Ishikawa (cell line): ENCODE measurements at regions not wholly inside any gene's neighbourhood (a gene's known extent, or its start where the extent isn't known, plus 50 kb on each side); places are given as distances from the start of the nearest gene placed in this dataset.

Experiments used
- CEBPB ChIP-seq: IDR thresholded peaks from 2 replicates; pipeline ENCODE4 v1.6.1; 2012
- CREB1 ChIP-seq: IDR thresholded peaks from 2 replicates; pipeline ENCODE4 v1.6.1; 2012; ENCODE audit warnings: low read depth
- EGR1 ChIP-seq: IDR thresholded peaks from 2 replicates; pipeline ENCODE4 v1.6.1; 2012
- EP300 ChIP-seq: IDR thresholded peaks from 2 replicates; pipeline ENCODE4 v1.6.1; 2012; ENCODE audit warnings: borderline replicate concordance
- FOXM1 ChIP-seq: IDR thresholded peaks from 2 replicates; pipeline ENCODE4 v1.6.1; 2012; ENCODE audit warnings: low read depth, borderline replicate concordance
- MAX ChIP-seq: IDR thresholded peaks from 2 replicates; pipeline ENCODE4 v1.6.1; 2012
- NFIC ChIP-seq: IDR thresholded peaks from 2 replicates; pipeline ENCODE4 v1.6.1; 2012
- RAD21 ChIP-seq: IDR thresholded peaks from 2 replicates; pipeline ENCODE4 v1.6.1; 2012; ENCODE audit warnings: low read depth
- REST ChIP-seq: IDR thresholded peaks from 2 replicates; pipeline ENCODE4 v1.6.1; 2012; ENCODE audit warnings: low read depth, mild to moderate bottlenecking
- TAF1 ChIP-seq: IDR thresholded peaks from 2 replicates; pipeline ENCODE4 v1.6.1; 2012; ENCODE audit warnings: low read depth, mild to moderate bottlenecking
- TCF12 ChIP-seq: IDR thresholded peaks from 2 replicates; pipeline ENCODE4 v1.6.1; 2012; ENCODE audit warnings: low read depth
- TEAD4 ChIP-seq: IDR thresholded peaks from 2 replicates; pipeline ENCODE4 v1.6.1; 2012
- USF1 ChIP-seq: IDR thresholded peaks from 2 replicates; pipeline ENCODE4 v1.6.1; 2012
- YY1 ChIP-seq: IDR thresholded peaks from 2 replicates; pipeline ENCODE4 v1.6.1; 2012; ENCODE audit warnings: low read depth
- ZBTB7A ChIP-seq: IDR thresholded peaks from 2 replicates; pipeline ENCODE4 v1.6.1; 2012; ENCODE audit warnings: low read depth

- TF ChIP-seq CEBPB: no peak
- no peak for TF ChIP-seq ZBTB7A
- TF ChIP-seq CREB1: no peak
- no peak for TF ChIP-seq NFIC
- no peak for TF ChIP-seq EP300
- TF ChIP-seq REST: no peak
- no peak for TF ChIP-seq MAX
- TF ChIP-seq USF1: no peak
- no peak for TF ChIP-seq EGR1
- no peak for TF ChIP-seq FOXM1
- TF ChIP-seq TAF1: no peak
- TF ChIP-seq YY1: no peak
These were observed 71.1 kb upstream of the MYL10 start for GRCh38 chr7:101699881-101700823.

GRCh38 chr7:101701153-101701794 is 72.2 kb upstream of the MYL10 start:
- TF ChIP-seq TEAD4 (no peak), EGR1 (no peak)

- TF ChIP-seq REST (no peak), USF1 (no peak), FOXM1 (no peak), CEBPB (no peak), ZBTB7A (no peak), NFIC (no peak), RAD21 (no peak), CREB1 (no peak), TCF12 (no peak), TEAD4 (no peak), YY1 (no peak), TAF1 (no peak), EGR1 (no peak), MAX (no peak), EP300 (no peak)
These were observed 73.3 kb upstream of the MYL10 start for GRCh38 chr7:101702362-101702850.

- no peak for TF ChIP-seq ZBTB7A
- TF ChIP-seq CREB1: no peak
- no peak for TF ChIP-seq TAF1
- no peak for TF ChIP-seq EGR1
- no peak for TF ChIP-seq USF1
- TF ChIP-seq TCF12: no peak
- TF ChIP-seq YY1: no peak
- no peak for TF ChIP-seq NFIC
- no peak for TF ChIP-seq RAD21
These were observed 76.2 kb upstream of the MYL10 start for GRCh38 chr7:101705331-101705730.

- TF ChIP-seq CREB1 (no peak), EGR1 (no peak), REST (no peak), YY1 (no peak), TCF12 (no peak)
These were observed 78.5 kb upstream of the MYL10 start for GRCh38 chr7:101707587-101707986.
